ENCODE measurements at regions not wholly inside any gene's neighbourhood (a gene's known extent, or its start where the extent isn't known, plus 50 kb on each side); places are given as distances from the start of the nearest gene placed in this dataset.
"Not testable (repeated sequence)": the region's sequence is repeated elsewhere in the genome, so short reads cannot be mapped to it uniquely, and the experiment has no call there.

GRCh38 chr18:14941792-14942191 lies 193.8 kb downstream of the ANKRD30B start:
- Mint-ChIP-seq H3K36me3 (ENCODE audit: low read depth) (no peaks in the 10 kb centered on the region), H3K27ac (no peak overlapping the region), H3K9me3 (no peaks in the 10 kb centered on the region), H3K4me1 (ENCODE audit: low read depth) (no peaks in the 10 kb centered on the region), H3K4me3 (no peak overlapping the region), H3K27me3 (ENCODE audit: low read depth) (no peaks in the 10 kb centered on the region)
- no peak for DNase-seq (ENCODE audit: low spot score)

- H3K4me3 Mint-ChIP-seq, result no peak overlapping the region
- H3K36me3 Mint-ChIP-seq (ENCODE audit: low read depth), result no peaks in the 10 kb centered on the region
Observed at GRCh38 chr18:14942275-14942674, 194.3 kb downstream of the ANKRD30B start.

GRCh38 chr18:14943486-14943885 lies 195.5 kb downstream of the ANKRD30B start:
- no peaks in the 10 kb centered on the region for H3K36me3 Mint-ChIP-seq (ENCODE audit: low read depth)
- no peaks in the 10 kb centered on the region for H3K27me3 Mint-ChIP-seq (ENCODE audit: low read depth)
- no peaks in the 10 kb centered on the region for H3K4me1 Mint-ChIP-seq (ENCODE audit: low read depth)
- no peak overlapping the region for H3K27ac Mint-ChIP-seq
- no peaks in the 10 kb centered on the region for H3K9me3 Mint-ChIP-seq
- H3K4me3 Mint-ChIP-seq, result no peak overlapping the region
- no peak for DNase-seq (ENCODE audit: low spot score)

More at GRCh38 chr18:14942275-14942674, 194.3 kb downstream of the ANKRD30B start:
- Mint-ChIP-seq H3K27ac (no peak overlapping the region), H3K27me3 (ENCODE audit: low read depth) (no peaks in the 10 kb centered on the region), H3K4me1 (ENCODE audit: low read depth) (no peaks in the 10 kb centered on the region), H3K9me3 (no peaks in the 10 kb centered on the region)
- DNase-seq (ENCODE audit: low spot score), result no peak

GRCh38 chr18:14943967-14944636 lies 196.1 kb downstream of the ANKRD30B start:
- Mint-ChIP-seq H3K4me1 (ENCODE audit: low read depth) (no peaks in the 10 kb centered on the region), H3K9me3 (no peaks in the 10 kb centered on the region), H3K27ac (no peak overlapping the region), H3K4me3 (no peak overlapping the region), H3K36me3 (ENCODE audit: low read depth) (no peaks in the 10 kb centered on the region), H3K27me3 (ENCODE audit: low read depth) (no peaks in the 10 kb centered on the region)
- no peak for DNase-seq (ENCODE audit: low spot score)

- H3K36me3 Mint-ChIP-seq (ENCODE audit: low read depth), result no peaks in the 10 kb centered on the region
- no peaks in the 10 kb centered on the region for H3K9me3 Mint-ChIP-seq
- no peaks in the 10 kb centered on the region for H3K4me1 Mint-ChIP-seq (ENCODE audit: low read depth)
- H3K27me3 Mint-ChIP-seq (ENCODE audit: low read depth), result no peaks in the 10 kb centered on the region
- no peak overlapping the region for H3K4me3 Mint-ChIP-seq
- no peak overlapping the region for H3K27ac Mint-ChIP-seq
- DNase-seq (ENCODE audit: low spot score), result no peak
Observed at GRCh38 chr18:14944838-14945237, 196.9 kb downstream of the ANKRD30B start.

- Mint-ChIP-seq H3K27me3 (ENCODE audit: low read depth) (no peaks in the 10 kb centered on the region), H3K9me3 (no peaks in the 10 kb centered on the region), H3K27ac (no peak overlapping the region), H3K4me1 (ENCODE audit: low read depth) (no peaks in the 10 kb centered on the region), H3K4me3 (no peak overlapping the region), H3K36me3 (ENCODE audit: low read depth) (no peaks in the 10 kb centered on the region)
- DNase-seq (ENCODE audit: low spot score), result no peak
Observed at GRCh38 chr18:14945286-14945685, 197.3 kb downstream of the ANKRD30B start.

- Mint-ChIP-seq H3K9me3 (no peaks in the 10 kb centered on the region), H3K4me3 (no peak overlapping the region), H3K4me1 (ENCODE audit: low read depth) (no peaks in the 10 kb centered on the region), H3K27me3 (ENCODE audit: low read depth) (no peaks in the 10 kb centered on the region), H3K27ac (no peak overlapping the region), H3K36me3 (ENCODE audit: low read depth) (no peaks in the 10 kb centered on the region)
- DNase-seq (ENCODE audit: low spot score), result no peak
Observed at GRCh38 chr18:14945984-14946383, 198.0 kb downstream of the ANKRD30B start.

GRCh38 chr18:14946741-14947470 lies 198.9 kb downstream of the ANKRD30B start:
- not testable (repeated sequence) for DNase-seq (ENCODE audit: low spot score); H3K9me3 Mint-ChIP-seq; H3K4me3 Mint-ChIP-seq; H3K27ac Mint-ChIP-seq; H3K4me1 Mint-ChIP-seq (ENCODE audit: low read depth); H3K36me3 Mint-ChIP-seq (ENCODE audit: low read depth); H3K27me3 Mint-ChIP-seq (ENCODE audit: low read depth)

- Mint-ChIP-seq H3K27me3 (ENCODE audit: low read depth) (no peaks in the 10 kb centered on the region), H3K36me3 (ENCODE audit: low read depth) (no peaks in the 10 kb centered on the region), H3K4me1 (ENCODE audit: low read depth) (no peaks in the 10 kb centered on the region), H3K27ac (no peak overlapping the region), H3K9me3 (no peaks in the 10 kb centered on the region), H3K4me3 (no peak overlapping the region)
- no peak for DNase-seq (ENCODE audit: low spot score)
Observed at GRCh38 chr18:14947482-14948162, 199.7 kb downstream of the ANKRD30B start.

- no peaks in the 10 kb centered on the region for H3K27me3 Mint-ChIP-seq (ENCODE audit: low read depth)
- no peak overlapping the region for H3K27ac Mint-ChIP-seq
- no peaks in the 10 kb centered on the region for H3K4me1 Mint-ChIP-seq (ENCODE audit: low read depth)
- no peak overlapping the region for H3K4me3 Mint-ChIP-seq
- no peaks in the 10 kb centered on the region for H3K36me3 Mint-ChIP-seq (ENCODE audit: low read depth)
- H3K9me3 Mint-ChIP-seq, result no peaks in the 10 kb centered on the region
- DNase-seq (ENCODE audit: low spot score), result no peak
Observed at GRCh38 chr18:14948163-14948540, 200.2 kb downstream of the ANKRD30B start.

GRCh38 chr18:14949800-14950664 lies 202.1 kb downstream of the ANKRD30B start:
- DNase-seq (ENCODE audit: low spot score), result no peak
- Mint-ChIP-seq H3K36me3 (ENCODE audit: low read depth) (no peaks in the 10 kb centered on the region), H3K4me3 (no peak overlapping the region), H3K4me1 (ENCODE audit: low read depth) (no peaks in the 10 kb centered on the region), H3K27me3 (ENCODE audit: low read depth) (no peaks in the 10 kb centered on the region), H3K27ac (no peak overlapping the region), H3K9me3 (no peaks in the 10 kb centered on the region)

GRCh38 chr18:14952444-14953077 lies 204.6 kb downstream of the ANKRD30B start:
- H3K4me1 Mint-ChIP-seq (ENCODE audit: low read depth); H3K27ac Mint-ChIP-seq; H3K36me3 Mint-ChIP-seq (ENCODE audit: low read depth); H3K9me3 Mint-ChIP-seq; H3K4me3 Mint-ChIP-seq; H3K27me3 Mint-ChIP-seq (ENCODE audit: low read depth); DNase-seq (ENCODE audit: low spot score): not testable (repeated sequence)

GRCh38 chr18:14958701-14959100 lies 210.7 kb downstream of the ANKRD30B start:
- no peaks in the 10 kb centered on the region for H3K36me3 Mint-ChIP-seq (ENCODE audit: low read depth)
- peaks cover 3% of the 10 kb centered on the region for H3K9me3 Mint-ChIP-seq
- no peaks in the 10 kb centered on the region for H3K27me3 Mint-ChIP-seq (ENCODE audit: low read depth)
- H3K4me3 Mint-ChIP-seq, result no peak overlapping the region
- no peak for DNase-seq (ENCODE audit: low spot score)
- no peaks in the 10 kb centered on the region for H3K4me1 Mint-ChIP-seq (ENCODE audit: low read depth)
- H3K27ac Mint-ChIP-seq, result no peak overlapping the region
